IMR-90 (cell line): ENCODE measurements at regions not wholly inside any gene's neighbourhood (a gene's known extent, or its start where the extent isn't known, plus 50 kb on each side); places are given as distances from the start of the nearest gene placed in this dataset.

Source experiments
- ATAC-seq: fragments of 200-7000 bp; cut with Tn5 transposase; 2 replicates; pipeline ENCODE4 v1.9.1; 2020; ENCODE audit warnings: low read depth, mild to moderate bottlenecking, moderate library complexity
- BruUV-seq: library from RNA; stranded (reverse); fragments of 400-500 nt; replicated peaks from 2 replicates; lab custom pipeline; 2021; lab: Mats Ljungman, UMichigan
- CTCF ChIA-PET: fragments of 300-600 bp; formaldehyde crosslinking; extraction: SDS; loops from one replicate; lab custom pipeline; 2021; ENCODE audit warnings: antibody characterized with exemption; lab: Yijun Ruan, JAX
- POLR2A ChIA-PET: fragments of 300-600 bp; sonication (Branson Sonifier 250); formaldehyde crosslinking; loops from one replicate; lab custom pipeline; 2022; ENCODE audit warnings: antibody characterized with exemption; ENCODE audit not compliant: unreplicated experiment; lab: Charles Lee
- DNase-seq: peaks from one replicate; pipeline ENCODE4 v3.0.0; 2013
- H2AFZ ChIP-seq: replicated peaks from 2 replicates; pipeline ENCODE3; 2013; ENCODE audit warnings: low read length, mild to moderate bottlenecking; ENCODE audit not compliant: poor library complexity
- H2AK5ac ChIP-seq: 2 replicates; pipeline ENCODE4 v1.6.1; 2013; ENCODE audit warnings: low read depth, low read length, inconsistent platforms
- H2AK9ac ChIP-seq: replicated peaks from 2 replicates; pipeline ENCODE3; 2013; ENCODE audit warnings: mild to moderate bottlenecking, low read depth, low read length, moderate library complexity; ENCODE audit not compliant: poor library complexity
- H2BK120ac ChIP-seq: 2 replicates; pipeline ENCODE4 v1.6.1; 2013; ENCODE audit warnings: low read depth, low read length, inconsistent platforms
- H2BK15ac ChIP-seq: 3 replicates; pipeline ENCODE4 v1.6.1; 2013; ENCODE audit warnings: low read depth, low read length, inconsistent platforms
- H2BK20ac ChIP-seq: 2 replicates; pipeline ENCODE4 v1.6.1; 2013; ENCODE audit warnings: low read depth, mild to moderate bottlenecking, inconsistent platforms, low read length, moderate library complexity
- H2BK5ac ChIP-seq: 2 replicates; pipeline ENCODE4 v1.6.1; 2013; ENCODE audit warnings: mild to moderate bottlenecking, low read depth, low read length, inconsistent platforms; ENCODE audit not compliant: poor library complexity, severe bottlenecking
- H3K14ac ChIP-seq: replicated peaks from 2 replicates; pipeline ENCODE4 v1.6.1; 2013; ENCODE audit warnings: low read depth, low read length, inconsistent platforms
- H3K18ac ChIP-seq: 2 replicates; pipeline ENCODE4 v1.6.1; 2013; ENCODE audit warnings: low read depth, low read length, control low read depth
- H3K23ac ChIP-seq: 2 replicates; pipeline ENCODE4 v1.6.1; 2013; ENCODE audit warnings: low read depth, low read length, inconsistent platforms
- H3K27ac ChIP-seq: 2 replicates; pipeline ENCODE4 v1.5.1; 2013; ENCODE audit warnings: mild to moderate bottlenecking, control low read depth, low read length; ENCODE audit not compliant: insufficient read depth
- H3K27me3 ChIP-seq: 2 replicates; pipeline ENCODE4 v1.6.1; 2013; ENCODE audit warnings: low read length; ENCODE audit not compliant: control insufficient read depth, insufficient read depth
- H3K36me3 ChIP-seq: 2 replicates; pipeline ENCODE4 v1.6.1; 2013; ENCODE audit warnings: low read length, mixed read lengths; ENCODE audit not compliant: control insufficient read depth, insufficient read depth
- H3K4ac ChIP-seq: 2 replicates; pipeline ENCODE4 v1.6.1; 2013; ENCODE audit warnings: low read depth, low read length, inconsistent platforms
- H3K4me1 ChIP-seq: 2 replicates; pipeline ENCODE4 v1.6.1; 2013; ENCODE audit warnings: low read length, mixed read lengths; ENCODE audit not compliant: control insufficient read depth, insufficient read depth
- H3K4me2 ChIP-seq: 2 replicates; pipeline ENCODE4 v1.6.1; 2013; ENCODE audit warnings: low read depth, mild to moderate bottlenecking, control low read depth, low read length, moderate library complexity
- H3K4me3 ChIP-seq: 2 replicates; pipeline ENCODE4 v1.5.1; 2013; ENCODE audit warnings: low read depth, mild to moderate bottlenecking, control low read depth, low read length, moderate library complexity; ENCODE audit not compliant: insufficient read depth
- H3K56ac ChIP-seq: 2 replicates; pipeline ENCODE4 v1.6.1; 2013; ENCODE audit warnings: low read length, inconsistent platforms; ENCODE audit not compliant: insufficient read depth; ENCODE audit errors: extremely low read depth
- H3K79me1 ChIP-seq, 2 experiments: 2 replicates each; pipeline ENCODE4 v1.6.1; 2013; ENCODE audit warnings: low read length in 2 of 2, inconsistent platforms in 1 of 2, low read depth in 1 of 2
- H3K9ac ChIP-seq: 2 replicates; pipeline ENCODE4 v1.6.1; 2013; ENCODE audit warnings: low read depth, low read length, control low read depth
- H3K9me1 ChIP-seq: 2 replicates; pipeline ENCODE4 v1.6.1; 2013; ENCODE audit warnings: low read length, inconsistent platforms; ENCODE audit not compliant: insufficient read depth
- H3K9me3 ChIP-seq: 2 replicates; pipeline ENCODE4 v1.6.1; 2013; ENCODE audit warnings: low read length; ENCODE audit not compliant: control insufficient read depth, insufficient read depth
- H4K20me1 ChIP-seq: 2 replicates; pipeline ENCODE4 v1.6.1; 2013; ENCODE audit warnings: low read length, inconsistent platforms; ENCODE audit not compliant: insufficient read depth
- H4K5ac ChIP-seq: 2 replicates; pipeline ENCODE4 v1.6.1; 2013; ENCODE audit warnings: mild to moderate bottlenecking, low read depth, low read length, control low read depth
- H4K8ac ChIP-seq, 2 experiments: 2 replicates each; pipeline ENCODE4 v1.6.1; 2013; ENCODE audit warnings: low read depth in 2 of 2, low read length in 2 of 2, control low read depth in 1 of 2, inconsistent platforms in 1 of 2
- H4K91ac ChIP-seq: 2 replicates; pipeline ENCODE4 v1.6.1; 2013; ENCODE audit warnings: low read depth, low read length, inconsistent platforms; ENCODE audit not compliant: insufficient read depth
- BHLHE40 ChIP-seq: fragments of 150-350 bp; IDR thresholded peaks from 2 replicates; pipeline ENCODE4 v1.6.1; 2016; ENCODE audit warnings: mild to moderate bottlenecking, low read depth, low read length
- CEBPB ChIP-seq: IDR thresholded peaks from 2 replicates; pipeline ENCODE4 v1.6.1; 2012; ENCODE audit warnings: low read depth, low read length, improper control_type of control experiment
- MAZ ChIP-seq: IDR thresholded peaks from 2 replicates; pipeline ENCODE4 v1.6.1; 2012; ENCODE audit warnings: low read depth, mild to moderate bottlenecking, low read length, improper control_type of control experiment, moderate library complexity, borderline replicate concordance
- MXI1 ChIP-seq: IDR thresholded peaks from 2 replicates; pipeline ENCODE4 v1.6.1; 2012; ENCODE audit warnings: low read depth, mild to moderate bottlenecking, low read length, moderate library complexity, borderline replicate concordance
- NFE2L2 ChIP-seq: fragments of 150-350 bp; IDR thresholded peaks from 2 replicates; pipeline ENCODE4 v1.6.1; 2016; ENCODE audit warnings: low read depth, mild to moderate bottlenecking, low read length
- RAD21 ChIP-seq: IDR thresholded peaks from 2 replicates; pipeline ENCODE4 v1.6.1; 2012; ENCODE audit warnings: low read length, improper control_type of control experiment
- RCOR1 ChIP-seq: IDR thresholded peaks from 2 replicates; pipeline ENCODE4 v1.6.1; 2012; ENCODE audit warnings: mild to moderate bottlenecking, low read length, improper control_type of control experiment; ENCODE audit not compliant: insufficient replicate concordance
- SMC3 ChIP-seq: fragments of 150-350 bp; IDR thresholded peaks from 2 replicates; pipeline ENCODE4 v1.6.1; 2016; ENCODE audit warnings: low read depth, mild to moderate bottlenecking, antibody characterized with exemption, low read length, moderate library complexity
- USF2 ChIP-seq: fragments of 150-350 bp; IDR thresholded peaks from 2 replicates; pipeline ENCODE4 v1.6.1; 2017; ENCODE audit warnings: mild to moderate bottlenecking, antibody characterized with exemption, low read length, low read depth
- WGBS, 2 experiments: methylation state at CpG; one replicate each; pipeline versions ENCODE4 v1.1.5 to v1.1.7; 2013; ENCODE audit warnings: missing lambda C conversion rate in 2 of 2; ENCODE audit not compliant: insufficient read length in 1 of 2; ENCODE audit errors: extremely low coverage in 2 of 2; 5-methylcytosine and 5-hydroxymethylcytosine counted together
- dilution Hi-C: fragments of 300-500 bp; cut with HindIII; formaldehyde crosslinking; loops from one replicate; pipeline ENCODE4 v1.14.3; 2018; ENCODE audit warnings: low sequenced_read_pairs; ENCODE audit not compliant: unreplicated experiment
- in situ Hi-C: fragments of 300-500 bp; cut with MboI; formaldehyde crosslinking; loops from 3 replicates; pipeline ENCODE4 v1.14.3; 2019; ENCODE audit warnings: low sequenced_read_pairs, inconsistent platforms, mixed read lengths
- intact Hi-C: fragments of 100-400 bp; cut with micrococcal nuclease; formaldehyde crosslinking; loops from 2 replicates; pipeline ENCODE4 v1.10.0; 2022

GRCh38 chr3:5309171-5309570 lies 121.7 kb downstream of the EDEM1 start:
- no peak overlapping the region for H2BK20ac ChIP-seq
- BruUV-seq, result no TSS peak
- H3K79me1 ChIP-seq, result no peaks in the 10 kb centered on the region
- DNase-seq (peak; percentile 45), ATAC-seq (peak; percentile 14; the same call in 1 of the 2 replicates)
- no peak overlapping the region for H2AK9ac ChIP-seq
- TF ChIP-seq RCOR1 (no peak), MAZ (no peak), CEBPB (no peak), BHLHE40 (no peak), USF2 (no peak), MXI1 (no peak), NFE2L2 (no peak), SMC3 (no peak), RAD21 (no peak)
- in situ Hi-C loops (no loop called here), intact Hi-C loops (no loop called here), dilution Hi-C loops (no loop called here)
- no peaks in the 10 kb centered on the region for H3K4me1 ChIP-seq
- no peak overlapping the region for H2BK120ac ChIP-seq
- no peak overlapping the region for H2AFZ ChIP-seq
- no peak overlapping the region for H2BK15ac ChIP-seq
- no peak overlapping the region for H3K9ac ChIP-seq
- no peak overlapping the region for H3K14ac ChIP-seq
- no peak overlapping the region for H3K4me2 ChIP-seq
- H4K8ac ChIP-seq, result no peak overlapping the region
- H3K9me3 ChIP-seq, result no peaks in the 10 kb centered on the region
- CTCF ChIA-PET, result no interaction called here
- POLR2A ChIA-PET, result no interaction called here
- no peak overlapping the region for H2BK5ac ChIP-seq
- H2AK5ac ChIP-seq, result no peak overlapping the region
- no peaks in the 10 kb centered on the region for H3K27me3 ChIP-seq
- no CpG with 5 or more reads among the region's 4 CpGs for WGBS, 2 experiments
- no peak overlapping the region for H4K5ac ChIP-seq
- H3K23ac ChIP-seq, result no peak overlapping the region
- no peak overlapping the region for H3K27ac ChIP-seq
- no peak overlapping the region for H3K4me3 ChIP-seq
- H3K4ac ChIP-seq, result no peak overlapping the region
- no peak overlapping the region for H4K91ac ChIP-seq
- no peak overlapping the region for H3K56ac ChIP-seq
- H3K9me1 ChIP-seq, result no peaks in the 10 kb centered on the region
- H3K18ac ChIP-seq, result no peak overlapping the region
- no peaks in the 10 kb centered on the region for H3K36me3 ChIP-seq
- H4K20me1 ChIP-seq, result no peaks in the 10 kb centered on the region
